ENCODE measurements at regions not wholly inside any gene's neighbourhood (a gene's known extent, or its start where the extent isn't known, plus 50 kb on each side); places are given as distances from the start of the nearest gene placed in this dataset.

GRCh38 chr1:114320586-114320985, 166.9 kb upstream of the SYT6 start:
- TF ChIP-seq CTCF (conservative IDR thresholded peaks at IDR 0.05) (no peak), EZH2 (IDR thresholded peaks at IDR 0.05; ENCODE audit: low read depth) (no peak)

Measured in PC-9 (cell line).